HEK293 (cell line): ENCODE measurements at regions not wholly inside any gene's neighbourhood (a gene's known extent, or its start where the extent isn't known, plus 50 kb on each side); places are given as distances from the start of the nearest gene placed in this dataset.
"Not testable (repeated sequence)": the region's sequence is repeated elsewhere in the genome, so short reads cannot be mapped to it uniquely, and the experiment has no call there.

ENCODE experiments used
- SETDB1 ChIP-seq: IDR thresholded peaks from one replicate; pipeline ENCODE4 v1.6.1; 2017; ENCODE audit warnings: mild to moderate bottlenecking, low read length, moderate library complexity, mixed read lengths; ENCODE audit not compliant: insufficient read length
- TCF7L2 ChIP-seq: IDR thresholded peaks from 2 replicates; pipeline ENCODE4 v1.6.1; 2011; ENCODE audit warnings: low read depth, mild to moderate bottlenecking, inconsistent platforms, low read length, moderate library complexity, borderline replicate concordance
- ZBTB17 ChIP-seq: fragments of 450-650 bp; formaldehyde crosslinking; IDR thresholded peaks from 2 replicates; pipeline ENCODE4 v1.5.1; 2016; ENCODE audit warnings: missing biosample characterization, missing genetic modification characterization
- ZBTB49 ChIP-seq: fragments of 450-650 bp; formaldehyde crosslinking; IDR thresholded peaks from 2 replicates; pipeline ENCODE4 v1.5.1; 2016; ENCODE audit warnings: missing biosample characterization, missing genetic modification characterization, low read depth
- ZNF10 ChIP-seq: fragments of 450-650 bp; formaldehyde crosslinking; IDR thresholded peaks from 2 replicates; pipeline ENCODE4 v1.5.1; 2017; ENCODE audit warnings: missing biosample characterization, missing genetic modification characterization
- ZNF530 ChIP-seq: fragments of 450-650 bp; formaldehyde crosslinking; IDR thresholded peaks from 2 replicates; pipeline ENCODE4 v1.5.1; 2016; ENCODE audit warnings: low read depth, missing biosample characterization, missing genetic modification characterization
- ZNF610 ChIP-seq: fragments of 450-650 bp; formaldehyde crosslinking; IDR thresholded peaks from 2 replicates; pipeline ENCODE4 v1.5.1; 2016; ENCODE audit warnings: missing biosample characterization, missing genetic modification characterization, borderline replicate concordance
- TF ChIP-seq, protein P1 (sequence below): fragments of 450-650 bp; formaldehyde crosslinking; IDR thresholded peaks from 2 replicates; pipeline ENCODE4 v1.5.1; 2016; ENCODE audit warnings: missing biosample characterization, missing genetic modification characterization

DNA sequence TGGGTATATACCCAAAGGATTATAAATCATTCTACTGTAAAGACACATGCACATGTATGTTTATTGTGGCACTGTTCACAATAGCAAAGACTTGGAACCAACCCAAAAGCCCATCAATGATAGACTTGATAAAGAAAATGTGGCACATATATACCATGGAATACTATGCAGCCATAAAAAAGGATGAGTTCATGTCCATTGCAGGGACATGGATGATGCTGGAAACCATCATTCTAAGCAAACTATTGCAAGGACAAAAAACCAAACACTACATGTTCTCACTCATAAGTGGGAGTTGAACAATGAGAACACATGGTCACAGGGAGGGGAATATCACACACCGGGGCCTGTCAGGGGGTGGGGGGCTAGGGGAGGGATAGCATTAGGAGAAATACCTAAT is 161.7 kb downstream of the KCNJ2 start:
- not testable (repeated sequence) for TF ChIP-seq TCF7L2; ZNF530 (tag by site-specific recombination); SETDB1; ZBTB49 (tag by site-specific recombination); ZNF610 (tag by site-specific recombination); ZBTB17; ZNF10 (tag by site-specific recombination)
- TF ChIP-seq, protein P1, sequence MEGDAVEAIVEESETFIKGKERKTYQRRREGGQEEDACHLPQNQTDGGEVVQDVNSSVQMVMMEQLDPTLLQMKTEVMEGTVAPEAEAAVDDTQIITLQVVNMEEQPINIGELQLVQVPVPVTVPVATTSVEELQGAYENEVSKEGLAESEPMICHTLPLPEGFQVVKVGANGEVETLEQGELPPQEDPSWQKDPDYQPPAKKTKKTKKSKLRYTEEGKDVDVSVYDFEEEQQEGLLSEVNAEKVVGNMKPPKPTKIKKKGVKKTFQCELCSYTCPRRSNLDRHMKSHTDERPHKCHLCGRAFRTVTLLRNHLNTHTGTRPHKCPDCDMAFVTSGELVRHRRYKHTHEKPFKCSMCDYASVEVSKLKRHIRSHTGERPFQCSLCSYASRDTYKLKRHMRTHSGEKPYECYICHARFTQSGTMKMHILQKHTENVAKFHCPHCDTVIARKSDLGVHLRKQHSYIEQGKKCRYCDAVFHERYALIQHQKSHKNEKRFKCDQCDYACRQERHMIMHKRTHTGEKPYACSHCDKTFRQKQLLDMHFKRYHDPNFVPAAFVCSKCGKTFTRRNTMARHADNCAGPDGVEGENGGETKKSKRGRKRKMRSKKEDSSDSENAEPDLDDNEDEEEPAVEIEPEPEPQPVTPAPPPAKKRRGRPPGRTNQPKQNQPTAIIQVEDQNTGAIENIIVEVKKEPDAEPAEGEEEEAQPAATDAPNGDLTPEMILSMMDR (tag by site-specific recombination), result not testable (repeated sequence)
